ENCODE measurements at regions not wholly inside any gene's neighbourhood (a gene's known extent, or its start where the extent isn't known, plus 50 kb on each side); places are given as distances from the start of the nearest gene placed in this dataset.
"Not testable (repeated sequence)": the region's sequence is repeated elsewhere in the genome, so short reads cannot be mapped to it uniquely, and the experiment has no call there.

GRCh38 chrX:87003031-87003430 lies 514.6 kb upstream of the KLHL4 start:
- Mint-ChIP-seq H3K4me1 (ENCODE audit: unreplicated experiment) (no peaks in the 10 kb centered on the region), H3K9me3 (ENCODE audit: unreplicated experiment) (no peaks in the 10 kb centered on the region), H3K36me3 (ENCODE audit: low read depth, unreplicated experiment) (no peaks in the 10 kb centered on the region), H3K4me3 (ENCODE audit: unreplicated experiment) (no peak overlapping the region), H3K27ac (ENCODE audit: unreplicated experiment) (no peak overlapping the region), H3K27me3 (ENCODE audit: unreplicated experiment) (peaks cover 2% of the 10 kb centered on the region)
- TF ChIP-seq, protein P1, sequence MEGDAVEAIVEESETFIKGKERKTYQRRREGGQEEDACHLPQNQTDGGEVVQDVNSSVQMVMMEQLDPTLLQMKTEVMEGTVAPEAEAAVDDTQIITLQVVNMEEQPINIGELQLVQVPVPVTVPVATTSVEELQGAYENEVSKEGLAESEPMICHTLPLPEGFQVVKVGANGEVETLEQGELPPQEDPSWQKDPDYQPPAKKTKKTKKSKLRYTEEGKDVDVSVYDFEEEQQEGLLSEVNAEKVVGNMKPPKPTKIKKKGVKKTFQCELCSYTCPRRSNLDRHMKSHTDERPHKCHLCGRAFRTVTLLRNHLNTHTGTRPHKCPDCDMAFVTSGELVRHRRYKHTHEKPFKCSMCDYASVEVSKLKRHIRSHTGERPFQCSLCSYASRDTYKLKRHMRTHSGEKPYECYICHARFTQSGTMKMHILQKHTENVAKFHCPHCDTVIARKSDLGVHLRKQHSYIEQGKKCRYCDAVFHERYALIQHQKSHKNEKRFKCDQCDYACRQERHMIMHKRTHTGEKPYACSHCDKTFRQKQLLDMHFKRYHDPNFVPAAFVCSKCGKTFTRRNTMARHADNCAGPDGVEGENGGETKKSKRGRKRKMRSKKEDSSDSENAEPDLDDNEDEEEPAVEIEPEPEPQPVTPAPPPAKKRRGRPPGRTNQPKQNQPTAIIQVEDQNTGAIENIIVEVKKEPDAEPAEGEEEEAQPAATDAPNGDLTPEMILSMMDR (IDR thresholded peaks at IDR 0.05; ENCODE audit: unreplicated experiment), result no peak
- DNase-seq (ENCODE audit: low spot score), result no peak

DNA sequence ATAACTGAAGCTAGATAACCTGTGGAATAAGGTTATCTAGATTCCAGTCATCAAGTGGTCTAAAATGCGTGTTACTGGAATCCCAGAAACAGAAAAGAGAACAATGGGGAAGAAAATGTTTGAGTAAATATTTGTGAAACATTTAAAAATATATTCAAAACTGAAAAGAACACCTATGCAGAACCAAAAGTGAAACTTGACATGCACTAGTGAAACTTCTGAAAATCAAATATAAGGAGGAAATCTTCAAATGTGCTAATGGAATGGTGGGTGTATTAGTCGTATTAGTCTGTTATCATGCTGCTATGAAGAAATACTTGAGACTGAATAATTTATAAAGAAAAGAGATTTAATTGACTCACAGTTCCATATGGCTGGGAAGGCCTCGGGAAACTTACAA lies 512.4 kb upstream of the KLHL4 start:
- Mint-ChIP-seq H3K27me3 (ENCODE audit: unreplicated experiment) (peaks cover 2% of the 10 kb centered on the region), H3K36me3 (ENCODE audit: low read depth, unreplicated experiment) (no peaks in the 10 kb centered on the region), H3K4me3 (ENCODE audit: unreplicated experiment) (no peak overlapping the region), H3K27ac (ENCODE audit: unreplicated experiment) (no peak overlapping the region), H3K9me3 (ENCODE audit: unreplicated experiment) (no peaks in the 10 kb centered on the region), H3K4me1 (ENCODE audit: unreplicated experiment) (no peaks in the 10 kb centered on the region)
- TF ChIP-seq, protein P1 (IDR thresholded peaks at IDR 0.05; ENCODE audit: unreplicated experiment), result no peak
- no peak for DNase-seq (ENCODE audit: low spot score)

DNA sequence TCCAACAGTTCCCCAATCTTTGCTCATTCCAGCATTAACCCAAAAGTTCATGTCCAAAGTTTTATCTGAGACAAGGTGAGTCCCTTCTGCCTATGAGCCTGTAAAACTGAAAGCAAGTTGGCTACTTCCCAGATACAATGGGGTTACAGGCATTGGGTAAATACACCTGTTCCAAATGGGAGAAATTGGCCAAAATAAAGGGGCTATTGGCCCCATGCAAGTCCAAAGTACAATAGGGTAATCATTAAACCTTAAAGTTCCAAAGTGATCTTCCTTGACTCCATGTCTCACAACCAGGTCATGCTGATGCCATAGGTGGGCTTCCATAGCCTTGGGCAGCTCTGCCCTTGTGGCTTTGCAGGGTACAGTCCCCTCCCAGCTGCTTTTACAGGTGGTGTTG lies 511.7 kb upstream of the KLHL4 start:
- H3K4me3 Mint-ChIP-seq (ENCODE audit: unreplicated experiment), result no peak overlapping the region
- H3K36me3 Mint-ChIP-seq (ENCODE audit: low read depth, unreplicated experiment), result no peaks in the 10 kb centered on the region

DNA sequence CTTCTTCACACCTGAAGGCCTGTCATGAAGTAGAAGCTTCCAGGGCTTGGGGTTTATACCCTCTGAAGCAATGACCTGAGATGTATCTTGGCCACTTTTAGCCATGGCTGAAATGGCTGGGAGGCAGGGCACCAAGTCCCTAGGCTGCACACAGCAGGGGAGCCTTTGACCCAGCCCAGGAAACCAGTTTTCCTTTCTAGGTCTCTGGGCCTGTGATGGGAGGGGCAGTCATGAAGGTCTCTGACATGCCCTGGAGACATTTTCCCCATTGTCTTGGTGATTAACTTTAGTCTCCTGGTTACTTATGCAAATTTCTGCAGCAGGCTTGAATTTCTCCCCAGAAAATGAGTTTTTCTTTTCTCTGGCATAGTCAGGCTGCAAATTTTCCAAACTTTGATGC lies 511.0 kb upstream of the KLHL4 start:
- DNase-seq (ENCODE audit: low spot score), result no peak
- no peaks in the 10 kb centered on the region for H3K36me3 Mint-ChIP-seq (ENCODE audit: low read depth, unreplicated experiment)
- TF ChIP-seq, protein P1 (IDR thresholded peaks at IDR 0.05; ENCODE audit: unreplicated experiment), result no peak
- H3K4me1 Mint-ChIP-seq (ENCODE audit: unreplicated experiment), result no peaks in the 10 kb centered on the region
- no peak overlapping the region for H3K27ac Mint-ChIP-seq (ENCODE audit: unreplicated experiment)
- H3K9me3 Mint-ChIP-seq (ENCODE audit: unreplicated experiment), result no peaks in the 10 kb centered on the region
- no peak overlapping the region for H3K4me3 Mint-ChIP-seq (ENCODE audit: unreplicated experiment)
- peaks cover 2% of the 10 kb centered on the region for H3K27me3 Mint-ChIP-seq (ENCODE audit: unreplicated experiment)

More for the DNA sequence above, 511.7 kb upstream of the KLHL4 start:
- Mint-ChIP-seq H3K27me3 (ENCODE audit: unreplicated experiment) (peaks cover 2% of the 10 kb centered on the region), H3K9me3 (ENCODE audit: unreplicated experiment) (no peaks in the 10 kb centered on the region), H3K27ac (ENCODE audit: unreplicated experiment) (no peak overlapping the region), H3K4me1 (ENCODE audit: unreplicated experiment) (no peaks in the 10 kb centered on the region)
- DNase-seq (ENCODE audit: low spot score), result no peak
- TF ChIP-seq, protein P1 (IDR thresholded peaks at IDR 0.05; ENCODE audit: unreplicated experiment), result no peak

- no peak overlapping the region for H3K4me3 Mint-ChIP-seq (ENCODE audit: unreplicated experiment)
These were observed 500.4 kb upstream of the KLHL4 start for GRCh38 chrX:87017210-87017609.

GRCh38 chrX:87033115-87033514 lies 484.5 kb upstream of the KLHL4 start:
- not testable (repeated sequence) for H3K36me3 Mint-ChIP-seq (ENCODE audit: low read depth, unreplicated experiment); H3K4me1 Mint-ChIP-seq (ENCODE audit: unreplicated experiment); H3K27me3 Mint-ChIP-seq (ENCODE audit: unreplicated experiment); H3K4me3 Mint-ChIP-seq (ENCODE audit: unreplicated experiment); H3K9me3 Mint-ChIP-seq (ENCODE audit: unreplicated experiment); DNase-seq (ENCODE audit: low spot score); H3K27ac Mint-ChIP-seq (ENCODE audit: unreplicated experiment)

More at GRCh38 chrX:87017210-87017609, 500.4 kb upstream of the KLHL4 start:
- H3K27me3 Mint-ChIP-seq (ENCODE audit: unreplicated experiment), result no peaks in the 10 kb centered on the region
- TF ChIP-seq, protein P1 (IDR thresholded peaks at IDR 0.05; ENCODE audit: unreplicated experiment), result no peak
- H3K36me3 Mint-ChIP-seq (ENCODE audit: low read depth, unreplicated experiment), result no peaks in the 10 kb centered on the region
- H3K27ac Mint-ChIP-seq (ENCODE audit: unreplicated experiment), result no peak overlapping the region
- no peaks in the 10 kb centered on the region for H3K4me1 Mint-ChIP-seq (ENCODE audit: unreplicated experiment)
- DNase-seq (ENCODE audit: low spot score), result no peak
- no peaks in the 10 kb centered on the region for H3K9me3 Mint-ChIP-seq (ENCODE audit: unreplicated experiment)

Measured in endothelial cell (in vitro differentiated cells).